WTC11 (cell line): ENCODE measurements at regions not wholly inside any gene's neighbourhood (a gene's known extent, or its start where the extent isn't known, plus 50 kb on each side); places are given as distances from the start of the nearest gene placed in this dataset.

ENCODE experiments used
- ATAC-seq: fragments of 200-7000 bp; cut with Tn5 transposase; 2 replicates; pipeline ENCODE4 v1.10.0; 2021; ENCODE audit warnings: mild to moderate bottlenecking, moderate library complexity
- CTCF ChIA-PET: fragments of 300-600 bp; sonication (Branson Sonifier 250); formaldehyde crosslinking; loops from one replicate; lab custom pipeline; 2021; ENCODE audit warnings: antibody characterized with exemption; lab: Charles Lee
- POLR2A ChIA-PET: fragments of 350-600 bp; sonication (Branson Sonifier 250); formaldehyde crosslinking; loops from one replicate; lab custom pipeline; 2021; ENCODE audit warnings: antibody characterized with exemption; lab: Charles Lee
- DNase-seq: peaks from one replicate; pipeline ENCODE4 v3.0.0; 2021; ENCODE audit warnings: low spot score
- H3K27ac Mint-ChIP-seq: 2 replicates; pipeline ENCODE4 v1.8.0; 2021; ENCODE audit warnings: mixed read lengths
- H3K27me3 Mint-ChIP-seq: 2 replicates; pipeline ENCODE4 v1.8.0; 2021; ENCODE audit warnings: low read depth, mild to moderate bottlenecking, moderate library complexity, mixed read lengths
- H3K36me3 Mint-ChIP-seq: 2 replicates; pipeline ENCODE4 v1.8.0; 2021; ENCODE audit warnings: mixed read lengths
- H3K4me1 Mint-ChIP-seq: 2 replicates; pipeline ENCODE4 v1.8.0; 2022; ENCODE audit warnings: mixed read lengths
- H3K4me3 Mint-ChIP-seq: 2 replicates; pipeline ENCODE4 v1.8.0; 2021; ENCODE audit warnings: mild to moderate bottlenecking, moderate library complexity, mixed read lengths
- H3K9me3 Mint-ChIP-seq: 2 replicates; pipeline ENCODE4 v1.8.0; 2021; ENCODE audit warnings: mixed read lengths
- FOXP1 ChIP-seq: sonication (generic); formaldehyde crosslinking; IDR thresholded peaks from 2 replicates; pipeline ENCODE4 v1.8.0; 2022; ENCODE audit warnings: missing genetic modification reagents, mild to moderate bottlenecking, moderate library complexity, borderline replicate concordance
- GRHL2 ChIP-seq: fragments of 250-450 bp; sonication (Bioruptor Pico); IDR thresholded peaks from 2 replicates; pipeline ENCODE4 v1.8.0; 2022; ENCODE audit warnings: mild to moderate bottlenecking, moderate library complexity; ENCODE audit not compliant: insufficient replicate concordance, severe bottlenecking
- GTF2I ChIP-seq: fragments of 250-450 bp; sonication (Bioruptor Pico); conservative IDR thresholded peaks from 2 replicates; pipeline ENCODE4 v1.4.0; 2021; ENCODE audit warnings: mild to moderate bottlenecking
- MYBL2 ChIP-seq: sonication (generic); formaldehyde crosslinking; IDR thresholded peaks from 2 replicates; pipeline ENCODE4 v1.8.1; 2023; ENCODE audit warnings: mild to moderate bottlenecking, moderate library complexity, missing genetic modification reagents
- NR3C1 ChIP-seq: sonication (generic); formaldehyde crosslinking; conservative IDR thresholded peaks from 2 replicates; pipeline ENCODE4 v1.8.1; 2023; ENCODE audit warnings: low read depth, mild to moderate bottlenecking, missing genetic modification reagents
- OVOL2 ChIP-seq: fragments of 250-450 bp; sonication (Bioruptor Pico); IDR thresholded peaks from 2 replicates; pipeline ENCODE4 v1.9.0; 2021; ENCODE audit warnings: mild to moderate bottlenecking, borderline replicate concordance
- PRRX2 ChIP-seq: fragments of 250-450 bp; sonication (Bioruptor Pico); IDR thresholded peaks from 2 replicates; pipeline ENCODE4 v1.8.0; 2021; ENCODE audit warnings: mild to moderate bottlenecking
- RELA ChIP-seq: sonication (generic); formaldehyde crosslinking; IDR thresholded peaks from 2 replicates; pipeline ENCODE4 v1.8.1; 2022; ENCODE audit warnings: missing genetic modification reagents, mild to moderate bottlenecking, borderline replicate concordance
- SMAD3 ChIP-seq: sonication (generic); formaldehyde crosslinking; IDR thresholded peaks from 2 replicates; pipeline ENCODE4 v1.8.0; 2022; ENCODE audit warnings: missing genetic modification reagents, mild to moderate bottlenecking, borderline replicate concordance
- SP1 ChIP-seq: sonication (generic); formaldehyde crosslinking; conservative IDR thresholded peaks from 2 replicates; pipeline ENCODE4 v1.8.1; 2022; ENCODE audit warnings: missing genetic modification reagents
- ZNF232 ChIP-seq: sonication (generic); formaldehyde crosslinking; IDR thresholded peaks from 2 replicates; pipeline ENCODE4 v1.8.0; 2022; ENCODE audit warnings: mild to moderate bottlenecking, missing genetic modification reagents
- ZNF263 ChIP-seq: sonication (generic); formaldehyde crosslinking; IDR thresholded peaks from 2 replicates; pipeline ENCODE4 v1.8.1; 2022; ENCODE audit warnings: low read depth, mild to moderate bottlenecking, moderate library complexity, missing genetic modification reagents
- ZNF416 ChIP-seq: fragments of 250-450 bp; sonication (Bioruptor Pico); IDR thresholded peaks from 2 replicates; pipeline ENCODE4 v1.9.0; 2021; ENCODE audit warnings: mild to moderate bottlenecking, inconsistent platforms
- TF ChIP-seq, protein P1 (sequence below): sonication (generic); formaldehyde crosslinking; IDR thresholded peaks from 2 replicates; pipeline ENCODE4 v1.8.1; 2022; ENCODE audit warnings: low read depth, mild to moderate bottlenecking, moderate library complexity, missing genetic modification reagents, borderline replicate concordance
- TF ChIP-seq, protein P2 (sequence below): sonication (generic); formaldehyde crosslinking; conservative IDR thresholded peaks from 2 replicates; pipeline ENCODE4 v1.8.1; 2023; ENCODE audit warnings: mild to moderate bottlenecking, low read depth, missing genetic modification reagents, moderate library complexity
- TF ChIP-seq, protein P3 (sequence below): sonication (generic); formaldehyde crosslinking; IDR thresholded peaks from 2 replicates; pipeline ENCODE4 v1.8.1; 2023; ENCODE audit warnings: mild to moderate bottlenecking, missing genetic modification reagents
- TF ChIP-seq, protein P4 (sequence below): sonication (generic); formaldehyde crosslinking; IDR thresholded peaks from 2 replicates; pipeline ENCODE4 v1.8.1; 2022; ENCODE audit warnings: mild to moderate bottlenecking, moderate library complexity, missing genetic modification reagents
- TF ChIP-seq, protein P5 (sequence below): sonication (generic); formaldehyde crosslinking; IDR thresholded peaks from 2 replicates; pipeline ENCODE4 v1.8.1; 2023; ENCODE audit warnings: mild to moderate bottlenecking, missing genetic modification reagents, borderline replicate concordance

DNA sequence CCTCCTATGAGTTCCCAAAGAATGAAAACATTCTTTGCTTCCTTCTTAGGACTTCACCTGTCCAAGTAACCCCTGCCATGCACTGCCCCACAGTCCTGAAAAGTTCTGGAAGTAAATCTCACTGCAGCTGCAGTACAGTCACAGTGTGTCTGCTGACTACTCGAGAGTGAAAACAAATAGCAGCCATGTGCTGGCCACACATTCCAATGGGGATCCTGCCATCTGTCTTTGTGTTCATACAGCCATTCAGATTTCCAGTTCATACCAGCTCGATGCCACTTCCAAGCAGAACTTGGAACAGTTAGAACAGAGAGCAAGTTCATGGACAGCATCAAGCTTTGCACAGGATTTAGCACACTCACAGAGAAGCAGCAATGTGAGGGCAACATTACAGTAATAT lies 629.9 kb upstream of the ACVR2A start:
- no peak overlapping the region for H3K4me3 Mint-ChIP-seq
- H3K27me3 Mint-ChIP-seq: no peaks in the 10 kb centered on the region
- peaks cover 50% of the 10 kb centered on the region for H3K9me3 Mint-ChIP-seq
- peaks cover 16% of the 10 kb centered on the region for H3K4me1 Mint-ChIP-seq
- no peak for TF ChIP-seq GRHL2 (CRISPR knock-in tag)
- TF ChIP-seq, all 79 proteins: peak for 0
- peaks cover 23% of the 10 kb centered on the region for H3K36me3 Mint-ChIP-seq
- POLR2A ChIA-PET: no interaction called here
- CTCF ChIA-PET: interaction anchor here (1.0 kb wide), 1 partner anchor 61 kb away, joined by 4 read pairs; no protein-coding TSS in a partner anchor
- H3K27ac Mint-ChIP-seq: 0 out of 2 replicates have a peak overlapping the region, but pooled peaks have one; percentile 20
- DNase-seq (no peak), ATAC-seq (0 out of 2 replicates have a peak, but pooled peaks have one; percentile 39)

DNA sequence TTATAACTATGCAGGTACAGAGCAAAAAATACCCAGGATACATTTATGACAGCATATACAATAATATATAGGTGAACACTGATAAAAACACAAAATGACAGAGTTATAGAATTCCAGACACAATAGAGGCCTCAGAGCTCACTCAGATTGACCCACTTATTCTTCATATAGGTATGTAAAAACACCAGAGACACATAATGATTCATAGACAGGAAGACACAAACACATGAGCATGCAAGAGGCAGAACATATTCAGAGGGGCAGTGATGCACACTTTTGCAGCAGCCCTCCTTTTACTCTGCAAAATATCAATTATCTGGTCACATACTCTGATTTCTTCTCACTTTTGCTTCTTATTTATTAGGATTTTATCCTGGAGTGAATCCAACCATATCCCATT lies 633.3 kb upstream of the ACVR2A start:
- ATAC-seq (no peak), DNase-seq (no peak)
- Mint-ChIP-seq H3K27ac (no peak overlapping the region), H3K27me3 (no peaks in the 10 kb centered on the region), H3K4me1 (peaks cover 16% of the 10 kb centered on the region), H3K36me3 (peaks cover 9% of the 10 kb centered on the region), H3K4me3 (no peak overlapping the region), H3K9me3 (peaks cover 35% of the 10 kb centered on the region)
- no peak for TF ChIP-seq MYBL2 (CRISPR knock-in tag)
- no peak for TF ChIP-seq OVOL2 (CRISPR knock-in tag)
- no peak for TF ChIP-seq GTF2I (CRISPR knock-in tag)
- TF ChIP-seq, protein P1, sequence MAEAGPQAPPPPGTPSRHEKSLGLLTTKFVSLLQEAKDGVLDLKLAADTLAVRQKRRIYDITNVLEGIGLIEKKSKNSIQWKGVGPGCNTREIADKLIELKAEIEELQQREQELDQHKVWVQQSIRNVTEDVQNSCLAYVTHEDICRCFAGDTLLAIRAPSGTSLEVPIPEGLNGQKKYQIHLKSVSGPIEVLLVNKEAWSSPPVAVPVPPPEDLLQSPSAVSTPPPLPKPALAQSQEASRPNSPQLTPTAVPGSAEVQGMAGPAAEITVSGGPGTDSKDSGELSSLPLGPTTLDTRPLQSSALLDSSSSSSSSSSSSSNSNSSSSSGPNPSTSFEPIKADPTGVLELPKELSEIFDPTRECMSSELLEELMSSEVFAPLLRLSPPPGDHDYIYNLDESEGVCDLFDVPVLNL: no peak
- TF ChIP-seq ZNF232 (CRISPR knock-in tag): no peak
- TF ChIP-seq, protein P2, sequence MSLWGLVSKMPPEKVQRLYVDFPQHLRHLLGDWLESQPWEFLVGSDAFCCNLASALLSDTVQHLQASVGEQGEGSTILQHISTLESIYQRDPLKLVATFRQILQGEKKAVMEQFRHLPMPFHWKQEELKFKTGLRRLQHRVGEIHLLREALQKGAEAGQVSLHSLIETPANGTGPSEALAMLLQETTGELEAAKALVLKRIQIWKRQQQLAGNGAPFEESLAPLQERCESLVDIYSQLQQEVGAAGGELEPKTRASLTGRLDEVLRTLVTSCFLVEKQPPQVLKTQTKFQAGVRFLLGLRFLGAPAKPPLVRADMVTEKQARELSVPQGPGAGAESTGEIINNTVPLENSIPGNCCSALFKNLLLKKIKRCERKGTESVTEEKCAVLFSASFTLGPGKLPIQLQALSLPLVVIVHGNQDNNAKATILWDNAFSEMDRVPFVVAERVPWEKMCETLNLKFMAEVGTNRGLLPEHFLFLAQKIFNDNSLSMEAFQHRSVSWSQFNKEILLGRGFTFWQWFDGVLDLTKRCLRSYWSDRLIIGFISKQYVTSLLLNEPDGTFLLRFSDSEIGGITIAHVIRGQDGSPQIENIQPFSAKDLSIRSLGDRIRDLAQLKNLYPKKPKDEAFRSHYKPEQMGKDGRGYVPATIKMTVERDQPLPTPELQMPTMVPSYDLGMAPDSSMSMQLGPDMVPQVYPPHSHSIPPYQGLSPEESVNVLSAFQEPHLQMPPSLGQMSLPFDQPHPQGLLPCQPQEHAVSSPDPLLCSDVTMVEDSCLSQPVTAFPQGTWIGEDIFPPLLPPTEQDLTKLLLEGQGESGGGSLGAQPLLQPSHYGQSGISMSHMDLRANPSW: no peak
- TF ChIP-seq, protein P3, sequence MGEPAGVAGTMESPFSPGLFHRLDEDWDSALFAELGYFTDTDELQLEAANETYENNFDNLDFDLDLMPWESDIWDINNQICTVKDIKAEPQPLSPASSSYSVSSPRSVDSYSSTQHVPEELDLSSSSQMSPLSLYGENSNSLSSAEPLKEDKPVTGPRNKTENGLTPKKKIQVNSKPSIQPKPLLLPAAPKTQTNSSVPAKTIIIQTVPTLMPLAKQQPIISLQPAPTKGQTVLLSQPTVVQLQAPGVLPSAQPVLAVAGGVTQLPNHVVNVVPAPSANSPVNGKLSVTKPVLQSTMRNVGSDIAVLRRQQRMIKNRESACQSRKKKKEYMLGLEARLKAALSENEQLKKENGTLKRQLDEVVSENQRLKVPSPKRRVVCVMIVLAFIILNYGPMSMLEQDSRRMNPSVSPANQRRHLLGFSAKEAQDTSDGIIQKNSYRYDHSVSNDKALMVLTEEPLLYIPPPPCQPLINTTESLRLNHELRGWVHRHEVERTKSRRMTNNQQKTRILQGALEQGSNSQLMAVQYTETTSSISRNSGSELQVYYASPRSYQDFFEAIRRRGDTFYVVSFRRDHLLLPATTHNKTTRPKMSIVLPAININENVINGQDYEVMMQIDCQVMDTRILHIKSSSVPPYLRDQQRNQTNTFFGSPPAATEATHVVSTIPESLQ (CRISPR knock-in tag): no peak
- TF ChIP-seq, protein P4, sequence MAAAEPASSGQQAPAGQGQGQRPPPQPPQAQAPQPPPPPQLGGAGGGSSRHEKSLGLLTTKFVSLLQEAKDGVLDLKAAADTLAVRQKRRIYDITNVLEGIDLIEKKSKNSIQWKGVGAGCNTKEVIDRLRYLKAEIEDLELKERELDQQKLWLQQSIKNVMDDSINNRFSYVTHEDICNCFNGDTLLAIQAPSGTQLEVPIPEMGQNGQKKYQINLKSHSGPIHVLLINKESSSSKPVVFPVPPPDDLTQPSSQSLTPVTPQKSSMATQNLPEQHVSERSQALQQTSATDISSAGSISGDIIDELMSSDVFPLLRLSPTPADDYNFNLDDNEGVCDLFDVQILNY (CRISPR knock-in tag): no peak
- TF ChIP-seq RELA (CRISPR knock-in tag): no peak
- TF ChIP-seq PRRX2 (CRISPR knock-in tag): no peak
- TF ChIP-seq NR3C1 (CRISPR knock-in tag): no peak
- no peak for TF ChIP-seq SMAD3 (CRISPR knock-in tag)
- no peak for TF ChIP-seq ZNF416 (CRISPR knock-in tag)
- TF ChIP-seq SP1 (CRISPR knock-in tag): no peak
- no peak for TF ChIP-seq ZNF263 (CRISPR knock-in tag)
- no peak for TF ChIP-seq FOXP1
- TF ChIP-seq, protein P5, sequence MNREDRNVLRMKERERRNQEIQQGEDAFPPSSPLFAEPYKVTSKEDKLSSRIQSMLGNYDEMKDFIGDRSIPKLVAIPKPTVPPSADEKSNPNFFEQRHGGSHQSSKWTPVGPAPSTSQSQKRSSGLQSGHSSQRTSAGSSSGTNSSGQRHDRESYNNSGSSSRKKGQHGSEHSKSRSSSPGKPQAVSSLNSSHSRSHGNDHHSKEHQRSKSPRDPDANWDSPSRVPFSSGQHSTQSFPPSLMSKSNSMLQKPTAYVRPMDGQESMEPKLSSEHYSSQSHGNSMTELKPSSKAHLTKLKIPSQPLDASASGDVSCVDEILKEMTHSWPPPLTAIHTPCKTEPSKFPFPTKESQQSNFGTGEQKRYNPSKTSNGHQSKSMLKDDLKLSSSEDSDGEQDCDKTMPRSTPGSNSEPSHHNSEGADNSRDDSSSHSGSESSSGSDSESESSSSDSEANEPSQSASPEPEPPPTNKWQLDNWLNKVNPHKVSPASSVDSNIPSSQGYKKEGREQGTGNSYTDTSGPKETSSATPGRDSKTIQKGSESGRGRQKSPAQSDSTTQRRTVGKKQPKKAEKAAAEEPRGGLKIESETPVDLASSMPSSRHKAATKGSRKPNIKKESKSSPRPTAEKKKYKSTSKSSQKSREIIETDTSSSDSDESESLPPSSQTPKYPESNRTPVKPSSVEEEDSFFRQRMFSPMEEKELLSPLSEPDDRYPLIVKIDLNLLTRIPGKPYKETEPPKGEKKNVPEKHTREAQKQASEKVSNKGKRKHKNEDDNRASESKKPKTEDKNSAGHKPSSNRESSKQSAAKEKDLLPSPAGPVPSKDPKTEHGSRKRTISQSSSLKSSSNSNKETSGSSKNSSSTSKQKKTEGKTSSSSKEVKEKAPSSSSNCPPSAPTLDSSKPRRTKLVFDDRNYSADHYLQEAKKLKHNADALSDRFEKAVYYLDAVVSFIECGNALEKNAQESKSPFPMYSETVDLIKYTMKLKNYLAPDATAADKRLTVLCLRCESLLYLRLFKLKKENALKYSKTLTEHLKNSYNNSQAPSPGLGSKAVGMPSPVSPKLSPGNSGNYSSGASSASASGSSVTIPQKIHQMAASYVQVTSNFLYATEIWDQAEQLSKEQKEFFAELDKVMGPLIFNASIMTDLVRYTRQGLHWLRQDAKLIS (CRISPR knock-in tag): no peak
- POLR2A ChIA-PET: no interaction called here
- CTCF ChIA-PET: no interaction called here
